Natural killer cell (primary cell): ENCODE measurements at regions not wholly inside any gene's neighbourhood (a gene's known extent, or its start where the extent isn't known, plus 50 kb on each side); places are given as distances from the start of the nearest gene placed in this dataset.
"Not testable (repeated sequence)": the region's sequence is repeated elsewhere in the genome, so short reads cannot be mapped to it uniquely, and the experiment has no call there.

Source experiments
- ATAC-seq, 3 donors: fragments of 150-1000 bp in 2 of 3; fragments of 200-7000 bp in 1 of 3; cut with Tn5 transposase; 1 replicate in 1 of 3; 2 replicates in 2 of 3; pipeline ENCODE4 v1.10.0; 2021; ENCODE audit warnings: mild to moderate bottlenecking in 2 of 3, moderate library complexity in 2 of 3
- DNase-seq, 2 donors: peaks; one replicate each; pipeline versions ENCODE4 v3.0.0 to v3.0.0-alpha.2; 2013 to 2021; ENCODE audit warnings: mixed read lengths in 1 of 2
- H3K27ac ChIP-seq: one replicate; pipeline ENCODE4 v1.5.1; 2013; ENCODE audit warnings: mild to moderate bottlenecking, low read length
- H3K27me3 ChIP-seq: one replicate; pipeline ENCODE4 v1.6.1; 2013; ENCODE audit warnings: low read length; ENCODE audit not compliant: control insufficient read depth, insufficient read depth
- H3K36me3 ChIP-seq: one replicate; pipeline ENCODE4 v1.6.1; 2013; ENCODE audit warnings: low read length; ENCODE audit not compliant: control insufficient read depth, insufficient read depth
- H3K4me1 ChIP-seq: one replicate; pipeline ENCODE4 v1.6.1; 2013; ENCODE audit warnings: low read length; ENCODE audit not compliant: control insufficient read depth, insufficient read depth
- H3K4me3 ChIP-seq: one replicate; pipeline ENCODE4 v1.5.1; 2013; ENCODE audit warnings: low read length
- H3K9me3 ChIP-seq: one replicate; pipeline ENCODE4 v1.6.1; 2013; ENCODE audit warnings: low read length; ENCODE audit not compliant: control insufficient read depth, insufficient read depth
- H3K27ac Mint-ChIP-seq, 2 donors: one replicate each; pipeline ENCODE4 v1.8.0; 2022; ENCODE audit warnings: mild to moderate bottlenecking in 2 of 2, mixed read lengths in 2 of 2, moderate library complexity in 1 of 2
- H3K27me3 Mint-ChIP-seq, 2 donors: one replicate each; pipeline ENCODE4 v1.8.0; 2022; ENCODE audit warnings: low read depth in 2 of 2, mixed read lengths in 2 of 2
- H3K36me3 Mint-ChIP-seq: one replicate; pipeline ENCODE4 v1.8.0; 2022; ENCODE audit warnings: mixed read lengths
- H3K4me1 Mint-ChIP-seq, 2 donors: one replicate each; pipeline ENCODE4 v1.8.0; 2022; ENCODE audit warnings: mixed read lengths in 2 of 2
- H3K4me3 Mint-ChIP-seq: one replicate; pipeline ENCODE4 v1.8.0; 2022; ENCODE audit warnings: mild to moderate bottlenecking, moderate library complexity, mixed read lengths
- H3K9me3 Mint-ChIP-seq, 2 donors: one replicate each; pipeline ENCODE4 v1.8.0; 2022; ENCODE audit warnings: mixed read lengths in 2 of 2
- CTCF ChIP-seq: fragments of 200-600 bp; IDR thresholded peaks from one replicate; pipeline ENCODE4 v1.8.0; 2022; ENCODE audit warnings: antibody characterized with exemption
- WGBS: methylation state at CpG from one replicate; pipeline ENCODE4 v1.1.7; 2013; ENCODE audit warnings: missing lambda C conversion rate; ENCODE audit not compliant: insufficient coverage; 5-methylcytosine and 5-hydroxymethylcytosine counted together
- intact Hi-C: fragments of 100-400 bp; cut with micrococcal nuclease; formaldehyde crosslinking; loops from one replicate; pipeline ENCODE4 v1.14.2; 2022

GRCh38 chr3:187856555-187856954 is 111.3 kb upstream of the BCL6 start:
- H3K4me3 Mint-ChIP-seq = no peak overlapping the region
- intact Hi-C loops = no loop called here
- H3K9me3 ChIP-seq = peaks cover 3% of the 10 kb centered on the region
- TF ChIP-seq CTCF = no peak
- H3K27ac ChIP-seq = no peak overlapping the region
- no peak overlapping the region for H3K4me3 ChIP-seq
- no peak for ATAC-seq
- H3K36me3 Mint-ChIP-seq = no peaks in the 10 kb centered on the region
- no peaks in the 10 kb centered on the region for H3K36me3 ChIP-seq
- 100% methylated on average over 2 of the region's 2 CpGs for WGBS
- no peaks in the 10 kb centered on the region for H3K4me1 ChIP-seq
- peaks cover 0 to 4% of the 10 kb centered on the region in 2 donors for H3K27me3 Mint-ChIP-seq
- no peak overlapping the region for H3K27ac Mint-ChIP-seq
- H3K9me3 Mint-ChIP-seq = peaks cover 0 to 5% of the 10 kb centered on the region in 2 donors
- no peaks in the 10 kb centered on the region for H3K27me3 ChIP-seq
- no peak for DNase-seq
- H3K4me1 Mint-ChIP-seq = no peaks in the 10 kb centered on the region

- Histone ChIP-seq H3K9me3 (peaks cover under 1% of the 10 kb centered on the region), H3K27ac (no peak overlapping the region), H3K4me1 (no peaks in the 10 kb centered on the region), H3K36me3 (no peaks in the 10 kb centered on the region), H3K27me3 (no peaks in the 10 kb centered on the region), H3K4me3 (no peak overlapping the region)
- Mint-ChIP-seq H3K27ac (no peak overlapping the region), H3K4me1 (no peaks in the 10 kb centered on the region), H3K36me3 (no peaks in the 10 kb centered on the region), H3K27me3 (peaks cover 0 to 4% of the 10 kb centered on the region in 2 donors), H3K9me3 (peaks cover 0 to 5% of the 10 kb centered on the region in 2 donors), H3K4me3 (no peak overlapping the region)
- TF ChIP-seq CTCF = no peak
- WGBS = 94% methylated on average over 5 of the region's 5 CpGs
- intact Hi-C loops = no loop called here
- no peak for ATAC-seq
- no peak for DNase-seq
Measured at GRCh38 chr3:187858041-187858440, 112.8 kb upstream of the BCL6 start.

GRCh38 chr3:187858711-187859110 is 113.4 kb upstream of the BCL6 start:
- H3K9me3 Mint-ChIP-seq = peaks cover 0 to 5% of the 10 kb centered on the region in 2 donors
- 97% methylated on average over 2 of the region's 2 CpGs for WGBS

GRCh38 chr3:187862701-187863277 is 117.5 kb upstream of the BCL6 start:
- H3K27ac ChIP-seq, H3K4me1 ChIP-seq, H3K27ac Mint-ChIP-seq, H3K4me3 ChIP-seq, ATAC-seq, H3K4me1 Mint-ChIP-seq, intact Hi-C loops, H3K9me3 Mint-ChIP-seq, H3K36me3 ChIP-seq, H3K27me3 Mint-ChIP-seq, H3K9me3 ChIP-seq, H3K36me3 Mint-ChIP-seq, H3K27me3 ChIP-seq, DNase-seq: not testable (repeated sequence)
- H3K4me3 Mint-ChIP-seq = peak overlapping the region; percentile 25
- WGBS = 85% methylated on average over 5 of the region's 22 CpGs

More at GRCh38 chr3:187858711-187859110, 113.4 kb upstream of the BCL6 start:
- no peaks in the 10 kb centered on the region for H3K4me1 ChIP-seq
- intact Hi-C loops = no loop called here
- Mint-ChIP-seq H3K27me3 (peaks cover 0 to 4% of the 10 kb centered on the region in 2 donors), H3K27ac (no peak overlapping the region), H3K4me3 (no peak overlapping the region), H3K36me3 (no peaks in the 10 kb centered on the region), H3K4me1 (no peaks in the 10 kb centered on the region)
- ATAC-seq = no peak
- H3K27me3 ChIP-seq = no peaks in the 10 kb centered on the region
- no peak overlapping the region for H3K4me3 ChIP-seq
- no peak for TF ChIP-seq CTCF
- H3K9me3 ChIP-seq = no peaks in the 10 kb centered on the region
- H3K36me3 ChIP-seq = no peaks in the 10 kb centered on the region
- no peak overlapping the region for H3K27ac ChIP-seq
- DNase-seq = no peak
